ENCODE measurements at regions not wholly inside any gene's neighbourhood (a gene's known extent, or its start where the extent isn't known, plus 50 kb on each side); places are given as distances from the start of the nearest gene placed in this dataset.

GRCh38 chr11:37967635-37968034 lies 1369.6 kb upstream of the RAG2 start:
- no peak for FAIRE-seq

DNA sequence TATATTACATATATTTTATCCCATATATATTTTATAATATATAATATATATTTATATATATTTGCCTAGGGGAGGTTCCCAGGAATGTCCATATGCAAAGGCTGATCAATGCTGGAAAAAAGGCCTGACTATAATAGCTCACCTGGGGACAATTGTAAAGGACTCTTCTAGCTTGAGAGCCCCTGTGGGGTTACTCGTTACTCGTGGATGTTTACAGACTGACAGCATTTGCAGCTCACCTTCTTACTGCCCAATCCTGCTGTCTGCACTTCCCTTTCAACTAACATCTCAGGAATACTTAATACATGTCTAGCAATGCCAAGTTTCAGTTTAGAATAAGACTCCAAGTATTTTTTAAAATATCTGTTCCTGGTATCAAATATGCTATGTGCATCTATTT lies 1365.4 kb upstream of the RAG2 start:
- TF ChIP-seq, protein P1, sequence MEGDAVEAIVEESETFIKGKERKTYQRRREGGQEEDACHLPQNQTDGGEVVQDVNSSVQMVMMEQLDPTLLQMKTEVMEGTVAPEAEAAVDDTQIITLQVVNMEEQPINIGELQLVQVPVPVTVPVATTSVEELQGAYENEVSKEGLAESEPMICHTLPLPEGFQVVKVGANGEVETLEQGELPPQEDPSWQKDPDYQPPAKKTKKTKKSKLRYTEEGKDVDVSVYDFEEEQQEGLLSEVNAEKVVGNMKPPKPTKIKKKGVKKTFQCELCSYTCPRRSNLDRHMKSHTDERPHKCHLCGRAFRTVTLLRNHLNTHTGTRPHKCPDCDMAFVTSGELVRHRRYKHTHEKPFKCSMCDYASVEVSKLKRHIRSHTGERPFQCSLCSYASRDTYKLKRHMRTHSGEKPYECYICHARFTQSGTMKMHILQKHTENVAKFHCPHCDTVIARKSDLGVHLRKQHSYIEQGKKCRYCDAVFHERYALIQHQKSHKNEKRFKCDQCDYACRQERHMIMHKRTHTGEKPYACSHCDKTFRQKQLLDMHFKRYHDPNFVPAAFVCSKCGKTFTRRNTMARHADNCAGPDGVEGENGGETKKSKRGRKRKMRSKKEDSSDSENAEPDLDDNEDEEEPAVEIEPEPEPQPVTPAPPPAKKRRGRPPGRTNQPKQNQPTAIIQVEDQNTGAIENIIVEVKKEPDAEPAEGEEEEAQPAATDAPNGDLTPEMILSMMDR (IDR thresholded peaks at IDR 0.05; ENCODE audit: insufficient read depth, missing control alignments): no peak
- DNase-seq (ENCODE audit: insufficient read length, low spot score) (no peak), FAIRE-seq (no peak)

More at GRCh38 chr11:37967635-37968034, 1369.6 kb upstream of the RAG2 start:
- DNase-seq (ENCODE audit: insufficient read length, low spot score): no peak
- TF ChIP-seq, protein P1 (IDR thresholded peaks at IDR 0.05; ENCODE audit: insufficient read depth, missing control alignments): no peak

- FAIRE-seq (no peak), DNase-seq (ENCODE audit: insufficient read length, low spot score) (no peak)
- TF ChIP-seq, protein P1 (IDR thresholded peaks at IDR 0.05; ENCODE audit: insufficient read depth, missing control alignments): no peak
These were observed 1359.7 kb upstream of the RAG2 start for GRCh38 chr11:37957717-37958116.

GRCh38 chr11:37951996-37952395 lies 1354.0 kb upstream of the RAG2 start:
- TF ChIP-seq, protein P1 (IDR thresholded peaks at IDR 0.05; ENCODE audit: insufficient read depth, missing control alignments): no peak
- no peak for FAIRE-seq

GRCh38 chr11:37948258-37948657 lies 1350.2 kb upstream of the RAG2 start:
- FAIRE-seq: no peak

More at GRCh38 chr11:37951996-37952395, 1354.0 kb upstream of the RAG2 start:
- DNase-seq (ENCODE audit: insufficient read length, low spot score): no peak

DNA sequence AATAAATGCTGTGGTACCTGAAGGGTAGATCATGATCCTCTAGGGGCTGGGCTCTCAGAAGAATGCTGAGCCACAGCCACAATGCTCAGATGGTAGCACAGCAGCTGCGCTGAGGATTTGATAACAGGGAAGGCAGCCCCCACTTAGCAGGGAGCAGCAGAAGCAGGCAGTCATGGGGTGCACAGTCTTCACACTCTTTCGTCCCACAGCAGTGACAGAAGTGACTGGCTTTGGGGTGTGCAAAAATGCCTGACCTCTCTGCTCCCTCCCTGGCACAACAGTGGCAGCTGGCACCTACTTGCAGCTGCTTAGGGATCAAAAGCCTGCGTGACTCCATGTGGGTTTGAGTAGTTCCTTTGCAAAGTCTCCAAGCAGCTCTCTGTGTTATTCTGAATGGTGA lies 1349.8 kb upstream of the RAG2 start:
- TF ChIP-seq, protein P1 (IDR thresholded peaks at IDR 0.05; ENCODE audit: insufficient read depth, missing control alignments): no peak
- FAIRE-seq (no peak), DNase-seq (ENCODE audit: insufficient read length, low spot score) (no peak)

More at GRCh38 chr11:37948258-37948657, 1350.2 kb upstream of the RAG2 start:
- TF ChIP-seq, protein P1 (IDR thresholded peaks at IDR 0.05; ENCODE audit: insufficient read depth, missing control alignments): no peak
- DNase-seq (ENCODE audit: insufficient read length, low spot score): no peak

GRCh38 chr11:37946155-37946766 lies 1348.2 kb upstream of the RAG2 start:
- DNase-seq (ENCODE audit: insufficient read length, low spot score) (no peak), FAIRE-seq (no peak)
- TF ChIP-seq, protein P1 (IDR thresholded peaks at IDR 0.05; ENCODE audit: insufficient read depth, missing control alignments): peak; percentile 49
